ENCODE measurements at regions not wholly inside any gene's neighbourhood (a gene's known extent, or its start where the extent isn't known, plus 50 kb on each side); places are given as distances from the start of the nearest gene placed in this dataset.

- TF ChIP-seq CTCF (IDR thresholded peaks at IDR 0.05) (no peak), POLR2A (IDR thresholded peaks at IDR 0.05) (no peak), POLR2AphosphoS5 (IDR thresholded peaks at IDR 0.05; ENCODE audit: insufficient read depth in 1 of 2, low read depth in 1 of 2) (no peak)
Measured at GRCh38 chr3:181790561-181790960, 78.8 kb downstream of the SOX2 start.

Data from vagina (tissue), 2 donors.